Chondrocyte (in vitro differentiated cells): ENCODE measurements at regions not wholly inside any gene's neighbourhood (a gene's known extent, or its start where the extent isn't known, plus 50 kb on each side); places are given as distances from the start of the nearest gene placed in this dataset.

Experiments
- DNase-seq: peaks from one replicate; pipeline ENCODE4 v3.0.0; 2021; ENCODE audit warnings: mixed read lengths, low spot score
- H3K27ac Mint-ChIP-seq: one replicate; pipeline ENCODE4 v1.8.0; 2021; ENCODE audit warnings: mild to moderate bottlenecking, moderate library complexity, mixed read lengths; ENCODE audit not compliant: unreplicated experiment
- H3K27me3 Mint-ChIP-seq: 2 replicates; pipeline ENCODE4 v1.8.0; 2021; ENCODE audit warnings: low read depth, mixed read lengths
- H3K36me3 Mint-ChIP-seq: 2 replicates; pipeline ENCODE4 v1.8.0; 2021; ENCODE audit warnings: low read depth, mixed read lengths
- H3K4me1 Mint-ChIP-seq: 2 replicates; pipeline ENCODE4 v1.8.0; 2021; ENCODE audit warnings: low read depth, mild to moderate bottlenecking, mixed read lengths
- H3K4me3 Mint-ChIP-seq: one replicate; pipeline ENCODE4 v1.8.0; 2021; ENCODE audit warnings: mild to moderate bottlenecking, moderate library complexity, mixed read lengths; ENCODE audit not compliant: unreplicated experiment
- H3K9me3 Mint-ChIP-seq: 2 replicates; pipeline ENCODE4 v1.8.0; 2021; ENCODE audit warnings: low read depth, mixed read lengths
- TF ChIP-seq, protein P1 (sequence below): fragments of 200-600 bp; sonication (generic); IDR thresholded peaks from 2 replicates; pipeline ENCODE4 v1.5.0; 2021; ENCODE audit warnings: antibody characterized with exemption, mild to moderate bottlenecking, moderate library complexity

DNA sequence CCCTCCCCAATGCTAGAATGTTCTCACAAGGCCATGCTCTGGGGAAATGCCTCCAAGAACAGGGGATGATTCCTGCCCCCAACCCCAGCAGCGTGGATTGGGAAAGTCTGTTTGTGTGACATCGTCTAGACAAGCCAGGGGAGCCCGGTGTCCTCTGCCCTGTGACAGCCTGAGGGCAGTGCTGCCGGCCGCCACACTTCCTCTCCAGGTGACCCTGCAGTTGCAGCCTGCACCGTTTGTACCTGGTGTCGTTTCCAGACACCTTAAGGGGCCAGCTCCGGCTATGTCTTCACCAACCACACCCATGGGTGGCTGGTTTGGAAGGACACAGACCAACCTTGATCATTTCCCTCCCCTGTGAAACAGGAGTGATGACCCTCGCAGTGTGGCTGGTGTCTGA, 372.6 kb downstream of the BCL11B start:
- Mint-ChIP-seq H3K36me3 (no peaks in the 10 kb centered on the region), H3K4me1 (peaks cover 16% of the 10 kb centered on the region), H3K4me3 (no peak overlapping the region), H3K27me3 (peaks cover 17% of the 10 kb centered on the region), H3K27ac (no peak overlapping the region), H3K9me3 (no peaks in the 10 kb centered on the region)
- DNase-seq, result no peak
- TF ChIP-seq, protein P1, sequence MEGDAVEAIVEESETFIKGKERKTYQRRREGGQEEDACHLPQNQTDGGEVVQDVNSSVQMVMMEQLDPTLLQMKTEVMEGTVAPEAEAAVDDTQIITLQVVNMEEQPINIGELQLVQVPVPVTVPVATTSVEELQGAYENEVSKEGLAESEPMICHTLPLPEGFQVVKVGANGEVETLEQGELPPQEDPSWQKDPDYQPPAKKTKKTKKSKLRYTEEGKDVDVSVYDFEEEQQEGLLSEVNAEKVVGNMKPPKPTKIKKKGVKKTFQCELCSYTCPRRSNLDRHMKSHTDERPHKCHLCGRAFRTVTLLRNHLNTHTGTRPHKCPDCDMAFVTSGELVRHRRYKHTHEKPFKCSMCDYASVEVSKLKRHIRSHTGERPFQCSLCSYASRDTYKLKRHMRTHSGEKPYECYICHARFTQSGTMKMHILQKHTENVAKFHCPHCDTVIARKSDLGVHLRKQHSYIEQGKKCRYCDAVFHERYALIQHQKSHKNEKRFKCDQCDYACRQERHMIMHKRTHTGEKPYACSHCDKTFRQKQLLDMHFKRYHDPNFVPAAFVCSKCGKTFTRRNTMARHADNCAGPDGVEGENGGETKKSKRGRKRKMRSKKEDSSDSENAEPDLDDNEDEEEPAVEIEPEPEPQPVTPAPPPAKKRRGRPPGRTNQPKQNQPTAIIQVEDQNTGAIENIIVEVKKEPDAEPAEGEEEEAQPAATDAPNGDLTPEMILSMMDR, result no peak

DNA sequence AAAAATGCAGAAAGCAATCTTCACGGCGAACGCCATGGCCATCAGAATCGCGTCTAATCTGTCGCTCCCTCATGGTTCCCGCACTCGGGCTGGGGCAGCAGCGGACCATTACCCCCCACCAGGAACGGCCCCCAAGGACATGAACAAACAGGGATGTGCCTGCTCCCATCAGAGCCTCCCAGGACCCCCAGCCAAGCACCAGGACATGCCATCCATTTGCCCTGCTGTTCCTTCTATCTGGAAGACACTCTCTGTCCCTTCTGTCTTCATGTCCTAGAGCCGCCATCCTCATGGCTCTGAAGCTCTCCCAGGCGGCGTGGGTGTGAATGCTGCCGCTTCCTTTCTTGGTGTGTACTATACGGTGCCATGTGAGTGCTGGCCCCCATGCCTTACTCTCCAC, 371.8 kb downstream of the BCL11B start:
- Mint-ChIP-seq H3K36me3 (no peaks in the 10 kb centered on the region), H3K4me1 (peaks cover 19% of the 10 kb centered on the region), H3K4me3 (no peak overlapping the region), H3K27me3 (peaks cover 17% of the 10 kb centered on the region), H3K9me3 (no peaks in the 10 kb centered on the region), H3K27ac (no peak overlapping the region)
- DNase-seq, result no peak
- TF ChIP-seq, protein P1, result no peak

DNA sequence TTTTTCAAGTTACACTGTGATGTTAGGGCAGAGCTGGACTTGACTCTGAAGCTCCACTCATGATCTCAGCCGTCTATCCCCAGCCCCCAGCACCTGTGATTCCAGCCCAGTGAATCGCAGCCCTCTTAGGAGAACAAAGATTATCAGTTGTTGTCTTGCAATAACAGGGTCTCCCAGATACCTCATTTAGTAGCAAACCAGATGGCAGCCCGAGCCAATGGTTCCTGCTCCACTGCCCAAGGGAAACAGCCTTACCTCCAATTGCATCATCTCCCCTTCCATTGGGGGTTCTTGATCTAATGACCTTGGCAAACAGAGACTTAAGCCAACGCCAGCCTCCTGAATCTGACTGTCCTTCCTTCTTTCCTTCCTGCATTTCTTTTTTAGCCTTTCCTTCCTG, 371.2 kb downstream of the BCL11B start:
- TF ChIP-seq, protein P1, result no peak
- Mint-ChIP-seq H3K27ac (no peak overlapping the region), H3K9me3 (no peaks in the 10 kb centered on the region), H3K4me3 (no peak overlapping the region), H3K27me3 (peaks cover 17% of the 10 kb centered on the region), H3K4me1 (peaks cover 20% of the 10 kb centered on the region), H3K36me3 (no peaks in the 10 kb centered on the region)
- no peak for DNase-seq

DNA sequence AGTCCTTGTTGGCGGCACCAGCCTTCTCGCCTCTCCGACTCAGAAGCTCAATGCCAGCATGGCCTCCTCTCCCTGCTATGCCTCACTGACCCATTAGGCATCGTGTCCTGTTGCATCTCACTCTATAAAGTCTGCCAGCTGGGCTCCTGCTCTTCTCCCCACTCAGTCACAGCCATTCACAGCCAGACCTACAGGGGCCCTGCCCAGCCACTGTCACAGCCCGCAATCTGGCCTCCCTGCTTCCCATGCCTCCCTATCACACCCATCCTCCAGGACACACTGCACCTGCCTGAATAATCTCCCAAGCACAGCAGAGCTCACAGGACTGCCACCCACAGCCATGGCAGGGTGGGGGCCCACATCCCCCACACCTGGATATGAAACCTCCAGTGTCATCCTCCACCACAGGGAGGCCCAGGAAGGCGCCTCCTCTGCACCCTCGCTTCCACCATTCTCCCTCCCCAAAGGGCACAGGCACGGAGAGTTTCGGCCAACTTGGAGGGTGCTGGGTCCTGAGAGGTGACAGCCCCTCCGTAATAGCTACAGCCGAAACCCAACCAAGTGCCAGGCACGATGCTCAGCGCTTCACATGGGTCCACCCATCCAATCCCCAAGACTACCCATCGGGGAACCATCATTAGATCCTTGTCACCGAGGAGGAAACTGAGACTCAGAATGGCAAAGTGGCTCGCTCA, 370.3 kb downstream of the BCL11B start:
- Mint-ChIP-seq H3K27me3 (peaks cover 17% of the 10 kb centered on the region), H3K4me1 (peaks cover 29% of the 10 kb centered on the region), H3K36me3 (no peaks in the 10 kb centered on the region), H3K4me3 (no peak overlapping the region), H3K9me3 (no peaks in the 10 kb centered on the region), H3K27ac (no peak overlapping the region)
- no peak for DNase-seq
- TF ChIP-seq, protein P1, result no peak

DNA sequence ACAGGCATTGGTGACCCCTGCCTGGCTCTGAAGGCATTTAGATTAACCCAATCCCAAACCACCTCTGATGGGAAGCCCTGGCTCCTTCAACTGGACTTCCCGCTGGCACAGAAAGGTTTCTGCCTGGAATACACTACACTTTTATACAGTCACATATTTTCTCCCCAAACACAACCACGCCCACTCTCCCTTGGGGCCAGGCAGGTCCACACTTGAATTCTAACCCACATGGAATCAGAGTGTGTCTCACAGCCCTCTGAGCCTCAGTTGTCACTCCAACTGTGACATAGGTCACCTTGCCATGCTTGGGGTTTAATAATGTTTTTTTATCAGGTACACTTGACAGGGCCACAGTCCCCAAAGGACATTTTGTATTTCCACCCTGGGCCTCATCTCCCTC, 368.6 kb downstream of the BCL11B start:
- peaks cover 40% of the 10 kb centered on the region for H3K4me1 Mint-ChIP-seq
- H3K36me3 Mint-ChIP-seq, result no peaks in the 10 kb centered on the region
- no peak for DNase-seq
- no peak overlapping the region for H3K27ac Mint-ChIP-seq
- no peaks in the 10 kb centered on the region for H3K9me3 Mint-ChIP-seq
- peaks cover 14% of the 10 kb centered on the region for H3K27me3 Mint-ChIP-seq
- H3K4me3 Mint-ChIP-seq, result no peak overlapping the region
- TF ChIP-seq, protein P1, result no peak
